ENCODE measurements at regions not wholly inside any gene's neighbourhood (a gene's known extent, or its start where the extent isn't known, plus 50 kb on each side); places are given as distances from the start of the nearest gene placed in this dataset.

GRCh38 chrX:475926-476723 lies 89.4 kb upstream of the PPP2R3B start:
- Mint-ChIP-seq H3K4me1 (no peaks in the 10 kb centered on the region), H3K4me3 (no peak overlapping the region), H3K9me3 (peaks cover 14% of the 10 kb centered on the region), H3K36me3 (no peaks in the 10 kb centered on the region), H3K27me3 (ENCODE audit: low read depth) (no peaks in the 10 kb centered on the region), H3K27ac (no peak overlapping the region)
- DNase-seq (ENCODE audit: low spot score in 2 of 2, unreplicated experiment in 2 of 2): no peak
- no peak for TF ChIP-seq CTCF (IDR thresholded peaks at IDR 0.05; ENCODE audit: unreplicated experiment)

DNA sequence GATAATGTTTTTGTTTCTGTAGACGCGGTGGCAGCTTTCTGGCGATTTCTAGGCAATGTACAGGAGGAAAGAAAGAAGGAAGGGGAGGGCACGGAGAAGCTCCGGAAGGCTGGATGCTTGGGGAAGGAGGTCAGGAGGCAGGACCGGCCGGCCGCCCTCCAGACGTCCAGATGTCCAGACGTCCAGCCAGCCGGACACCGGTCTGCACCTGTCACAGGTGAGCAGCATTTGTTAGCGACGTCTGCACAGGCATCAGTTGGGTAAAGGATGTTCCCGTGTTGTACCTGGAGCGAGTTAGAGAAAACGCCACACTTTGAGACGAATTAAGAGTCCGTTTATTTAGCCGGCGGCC lies 90.0 kb upstream of the PPP2R3B start:
- Mint-ChIP-seq H3K27ac (no peak overlapping the region), H3K4me1 (no peaks in the 10 kb centered on the region), H3K4me3 (no peak overlapping the region), H3K36me3 (no peaks in the 10 kb centered on the region), H3K9me3 (peaks cover 14% of the 10 kb centered on the region), H3K27me3 (ENCODE audit: low read depth) (no peaks in the 10 kb centered on the region)
- DNase-seq (ENCODE audit: low spot score in 2 of 2, unreplicated experiment in 2 of 2): no peak
- no peak for TF ChIP-seq CTCF (IDR thresholded peaks at IDR 0.05; ENCODE audit: unreplicated experiment)

- no peak for DNase-seq (ENCODE audit: low spot score in 2 of 2, unreplicated experiment in 2 of 2)
- Mint-ChIP-seq H3K4me1 (no peaks in the 10 kb centered on the region), H3K27me3 (ENCODE audit: low read depth) (peaks cover 3% of the 10 kb centered on the region), H3K27ac (no peak overlapping the region), H3K4me3 (no peak overlapping the region), H3K9me3 (peaks cover 14% of the 10 kb centered on the region), H3K36me3 (no peaks in the 10 kb centered on the region)
- no peak for TF ChIP-seq CTCF (IDR thresholded peaks at IDR 0.05; ENCODE audit: unreplicated experiment)
Observed at GRCh38 chrX:477441-478012, 90.8 kb upstream of the PPP2R3B start.

DNA sequence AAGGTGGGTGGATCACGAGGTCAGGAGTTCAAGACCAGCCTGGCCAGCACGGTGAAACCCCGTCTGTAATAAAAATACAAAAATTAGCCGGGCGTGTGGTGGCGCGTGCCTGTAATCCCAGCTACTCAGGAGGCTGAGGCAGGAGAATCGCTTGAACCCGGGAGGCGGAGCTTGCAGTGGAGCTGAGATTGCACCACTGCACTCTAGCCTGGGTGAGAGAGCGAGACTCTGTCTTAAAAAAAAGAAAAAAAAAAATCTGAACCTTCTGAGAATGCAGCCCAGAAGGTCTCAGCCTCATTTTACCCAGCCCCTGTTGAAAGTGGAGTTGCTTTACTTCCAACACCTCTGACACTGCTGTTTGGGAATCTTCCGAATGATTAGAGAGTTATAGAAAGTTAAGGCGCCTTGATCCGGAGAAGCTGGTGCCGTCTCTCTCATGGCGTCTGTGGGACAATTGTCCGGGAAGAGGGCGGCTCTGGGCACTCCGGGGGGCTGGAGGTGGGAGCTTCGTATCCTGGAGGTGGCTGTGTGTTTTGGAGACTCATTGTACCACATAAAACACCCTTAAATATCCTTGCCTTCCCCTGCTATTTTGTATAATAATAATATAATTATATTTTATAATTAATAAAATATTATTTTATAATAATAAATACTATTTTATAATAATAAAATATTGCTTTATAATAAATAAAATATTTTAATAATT lies 92.7 kb upstream of the PPP2R3B start:
- no peak for TF ChIP-seq CTCF (IDR thresholded peaks at IDR 0.05; ENCODE audit: unreplicated experiment)
- peaks cover 10% of the 10 kb centered on the region for H3K27me3 Mint-ChIP-seq (ENCODE audit: low read depth)
- no peak for DNase-seq (ENCODE audit: low spot score in 2 of 2, unreplicated experiment in 2 of 2)
- H3K9me3 Mint-ChIP-seq: peaks cover 10% of the 10 kb centered on the region
- H3K4me3 Mint-ChIP-seq: no peak overlapping the region
- no peak overlapping the region for H3K27ac Mint-ChIP-seq
- no peaks in the 10 kb centered on the region for H3K36me3 Mint-ChIP-seq
- no peaks in the 10 kb centered on the region for H3K4me1 Mint-ChIP-seq

DNA sequence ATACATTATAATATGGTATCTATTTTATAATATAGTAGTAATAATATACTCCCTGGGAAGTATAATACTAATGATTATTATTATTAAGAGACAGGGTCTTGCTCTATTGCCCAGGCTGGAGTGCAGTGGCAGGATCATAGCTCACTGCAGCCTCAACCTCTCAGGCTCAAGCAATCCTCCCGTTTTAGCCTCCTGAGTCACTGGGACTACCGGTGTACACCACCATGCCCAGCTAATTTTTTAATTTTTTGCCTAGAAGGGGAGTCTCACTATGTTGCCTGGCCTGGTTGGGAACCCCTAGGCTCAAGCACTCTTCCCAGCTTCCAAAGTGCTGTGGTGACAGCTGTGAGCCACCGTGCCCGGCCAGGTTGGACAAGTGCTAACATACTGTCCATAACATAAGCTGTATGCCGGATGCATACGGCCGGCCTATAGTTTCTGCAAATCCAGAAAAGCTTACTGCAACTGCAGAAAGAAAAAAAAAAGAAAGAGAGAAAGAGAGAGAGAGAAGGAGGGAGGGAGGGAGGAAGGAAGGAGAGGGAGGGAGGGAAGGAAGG lies 94.2 kb upstream of the PPP2R3B start:
- Mint-ChIP-seq H3K4me1 (no peaks in the 10 kb centered on the region), H3K27ac (no peak overlapping the region), H3K36me3 (no peaks in the 10 kb centered on the region), H3K4me3 (no peak overlapping the region), H3K27me3 (ENCODE audit: low read depth) (peaks cover 10% of the 10 kb centered on the region), H3K9me3 (peaks cover 4% of the 10 kb centered on the region)
- TF ChIP-seq CTCF (IDR thresholded peaks at IDR 0.05; ENCODE audit: unreplicated experiment): no peak
- DNase-seq (ENCODE audit: low spot score in 2 of 2, unreplicated experiment in 2 of 2): no peak

All from mesothelial cell of epicardium (in vitro differentiated cells).